CD4-positive, alpha-beta T cell treated with Interleukin-6 for 4 hours (primary cell): ENCODE measurements at regions not wholly inside any gene's neighbourhood (a gene's known extent, or its start where the extent isn't known, plus 50 kb on each side); places are given as distances from the start of the nearest gene placed in this dataset.
"Not testable (repeated sequence)": the region's sequence is repeated elsewhere in the genome, so short reads cannot be mapped to it uniquely, and the experiment has no call there.

ENCODE experiments used
- DNase-seq: peaks from one replicate; pipeline ENCODE4 v3.0.0-alpha.2; 2020; ENCODE audit warnings: mixed read lengths

GRCh38 chr12:107607464-107608392, 77.9 kb upstream of the PWP1 start:
- DNase-seq, result peak; percentile 88

DNA sequence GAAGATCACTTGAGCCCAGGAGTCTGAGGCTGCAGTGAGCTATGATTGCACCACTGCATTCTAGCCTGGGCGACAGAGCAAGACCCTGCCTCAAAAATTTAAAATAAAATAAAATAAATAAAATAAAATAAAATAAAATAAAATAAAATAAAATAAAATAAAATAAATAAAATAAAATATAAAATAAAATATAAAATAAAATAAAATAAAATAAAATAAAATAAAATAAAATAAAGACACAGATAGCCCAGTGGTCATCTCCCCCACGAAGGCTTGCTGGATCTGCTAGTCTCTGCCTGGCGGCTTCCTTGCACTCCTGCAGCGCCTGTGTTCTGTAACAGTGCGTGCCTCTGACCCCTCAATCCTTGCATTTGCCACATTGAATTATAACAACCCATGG, 76.8 kb upstream of the PWP1 start:
- not testable (repeated sequence) for DNase-seq

- no peak for DNase-seq
These were observed 75.4 kb upstream of the PWP1 start for GRCh38 chr12:107610021-107610859.

GRCh38 chr12:107612508-107612907, 73.1 kb upstream of the PWP1 start:
- DNase-seq, result no peak

GRCh38 chr12:107616941-107617340, 68.7 kb upstream of the PWP1 start:
- DNase-seq, result no peak

DNA sequence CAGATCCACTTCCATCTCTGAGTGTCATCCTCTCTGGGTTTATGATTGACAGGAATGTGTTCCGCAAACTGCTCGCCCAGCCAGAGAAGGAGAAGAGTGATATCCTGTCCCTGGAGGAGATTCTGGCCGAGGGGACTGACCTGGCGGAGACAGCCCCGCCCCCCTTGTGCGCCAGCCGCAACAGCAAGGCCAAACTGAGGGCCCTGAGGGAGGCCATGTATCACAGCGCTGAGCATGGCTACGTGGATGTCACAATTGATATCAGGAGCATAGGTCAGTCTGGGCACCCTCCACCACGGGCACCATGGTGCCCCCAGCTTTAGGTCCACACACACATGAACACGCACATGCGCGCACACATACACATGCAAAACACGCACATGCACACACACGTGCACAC, 67.5 kb upstream of the PWP1 start:
- no peak for DNase-seq

- no peak for DNase-seq
These were observed 65.8 kb upstream of the PWP1 start for GRCh38 chr12:107619831-107620230.

GRCh38 chr12:107622001-107622400, 63.6 kb upstream of the PWP1 start:
- DNase-seq, result no peak

- no peak for DNase-seq
These were observed 61.1 kb upstream of the PWP1 start for GRCh38 chr12:107624493-107624892.

DNA sequence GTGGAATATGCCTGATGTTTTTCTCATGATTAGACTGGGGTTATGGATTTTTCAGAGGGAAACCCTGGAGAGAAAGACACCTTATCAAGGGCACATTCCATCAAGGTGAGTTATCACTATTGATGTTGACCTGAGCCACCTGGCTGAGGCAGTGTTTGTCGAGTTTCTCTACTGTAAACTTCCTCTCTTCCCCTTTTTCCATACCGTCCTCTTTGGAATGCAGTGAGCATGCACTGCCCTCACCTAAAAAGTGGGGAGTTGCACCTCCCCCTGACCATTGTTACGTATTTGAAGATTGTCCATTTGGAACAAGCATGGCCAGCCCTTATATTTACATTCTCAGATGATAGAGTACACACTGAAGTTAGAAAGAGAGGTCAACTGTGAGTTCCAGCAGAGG, 53.9 kb upstream of the PWP1 start:
- DNase-seq, result no peak

- no peak for DNase-seq
These were observed 53.4 kb upstream of the PWP1 start for GRCh38 chr12:107632246-107632645.

- no peak for DNase-seq
These were observed 51.1 kb upstream of the PWP1 start for GRCh38 chr12:107634530-107634929.

DNA sequence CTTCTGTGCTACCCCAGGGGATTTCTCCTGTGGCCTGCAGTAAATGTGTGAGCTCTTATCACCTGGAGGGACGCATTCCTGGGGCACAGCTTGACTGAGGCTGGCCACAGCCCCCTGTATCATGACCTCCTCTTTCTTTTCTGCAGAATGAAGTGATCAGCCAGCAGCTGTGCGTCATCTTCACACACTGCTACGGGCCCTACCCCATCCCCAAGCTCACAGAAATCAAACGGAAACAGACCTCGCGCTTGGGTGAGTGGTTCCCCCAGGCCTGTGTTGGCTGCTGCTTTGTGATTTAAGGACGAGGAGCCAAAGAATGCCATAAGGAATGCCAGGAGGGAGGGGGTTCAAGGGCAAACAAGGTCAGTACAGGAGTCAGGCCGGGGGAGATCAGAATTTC, 50.5 kb upstream of the PWP1 start:
- no peak for DNase-seq
